Loucy (cell line): ENCODE measurements at regions not wholly inside any gene's neighbourhood (a gene's known extent, or its start where the extent isn't known, plus 50 kb on each side); places are given as distances from the start of the nearest gene placed in this dataset.

Experiments used
- EZH2phosphoT487 ChIP-seq: fragments of 200-600 bp; IDR thresholded peaks from 2 replicates; pipeline ENCODE4 v1.6.1; 2018; ENCODE audit warnings: antibody characterized with exemption, mild to moderate bottlenecking, moderate library complexity, borderline replicate concordance
- TF ChIP-seq, protein P1 (sequence below): fragments of 200-600 bp; sonication (generic); conservative IDR thresholded peaks from 2 replicates; pipeline ENCODE4 v1.5.1; 2014; ENCODE audit warnings: mild to moderate bottlenecking, antibody characterized with exemption, low read length

GRCh38 chr18:71322201-71322600, 1033.4 kb downstream of the SOCS6 start:
- TF ChIP-seq, protein P1, sequence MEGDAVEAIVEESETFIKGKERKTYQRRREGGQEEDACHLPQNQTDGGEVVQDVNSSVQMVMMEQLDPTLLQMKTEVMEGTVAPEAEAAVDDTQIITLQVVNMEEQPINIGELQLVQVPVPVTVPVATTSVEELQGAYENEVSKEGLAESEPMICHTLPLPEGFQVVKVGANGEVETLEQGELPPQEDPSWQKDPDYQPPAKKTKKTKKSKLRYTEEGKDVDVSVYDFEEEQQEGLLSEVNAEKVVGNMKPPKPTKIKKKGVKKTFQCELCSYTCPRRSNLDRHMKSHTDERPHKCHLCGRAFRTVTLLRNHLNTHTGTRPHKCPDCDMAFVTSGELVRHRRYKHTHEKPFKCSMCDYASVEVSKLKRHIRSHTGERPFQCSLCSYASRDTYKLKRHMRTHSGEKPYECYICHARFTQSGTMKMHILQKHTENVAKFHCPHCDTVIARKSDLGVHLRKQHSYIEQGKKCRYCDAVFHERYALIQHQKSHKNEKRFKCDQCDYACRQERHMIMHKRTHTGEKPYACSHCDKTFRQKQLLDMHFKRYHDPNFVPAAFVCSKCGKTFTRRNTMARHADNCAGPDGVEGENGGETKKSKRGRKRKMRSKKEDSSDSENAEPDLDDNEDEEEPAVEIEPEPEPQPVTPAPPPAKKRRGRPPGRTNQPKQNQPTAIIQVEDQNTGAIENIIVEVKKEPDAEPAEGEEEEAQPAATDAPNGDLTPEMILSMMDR, result no peak
- no peak for TF ChIP-seq EZH2phosphoT487
